Activated CD8-positive, alpha-beta T cell treated with anti-CD3 and anti-CD28 coated beads, Interleukin-2, amount 10 ng/mL, durations not matched to agents 7 days and 5 days (primary cell): ENCODE measurements at regions not wholly inside any gene's neighbourhood (a gene's known extent, or its start where the extent isn't known, plus 50 kb on each side); places are given as distances from the start of the nearest gene placed in this dataset.

Experiments used
- ATAC-seq: fragments of 150-1000 bp; cut with Tn5 transposase; one replicate; pipeline ENCODE4 v1.10.0; 2021; ENCODE audit warnings: moderate library complexity
- CTCF ChIA-PET: fragments of 350-600 bp; sonication (Branson Sonifier 250); formaldehyde crosslinking; loops from one replicate; lab custom pipeline; 2021; ENCODE audit warnings: antibody characterized with exemption; lab: Charles Lee
- POLR2A ChIA-PET: fragments of 350-600 bp; sonication (Branson Sonifier 250); formaldehyde crosslinking; loops from one replicate; lab custom pipeline; 2021; ENCODE audit warnings: antibody characterized with exemption; lab: Charles Lee
- DNase-seq: peaks from one replicate; pipeline ENCODE4 v3.0.0-alpha.2; 2020
- H3K27ac Mint-ChIP-seq: one replicate; pipeline ENCODE4 v1.8.0; 2021; ENCODE audit warnings: mild to moderate bottlenecking, mixed read lengths
- H3K27me3 Mint-ChIP-seq: one replicate; pipeline ENCODE4 v1.8.0; 2021; ENCODE audit warnings: low read depth, mixed read lengths
- H3K36me3 Mint-ChIP-seq: one replicate; pipeline ENCODE4 v1.8.0; 2021; ENCODE audit warnings: low read depth, mixed read lengths
- H3K4me1 Mint-ChIP-seq: one replicate; pipeline ENCODE4 v1.8.0; 2021; ENCODE audit warnings: low read depth, mixed read lengths
- H3K4me3 Mint-ChIP-seq: one replicate; pipeline ENCODE4 v1.8.0; 2021; ENCODE audit warnings: mild to moderate bottlenecking, mixed read lengths
- H3K9me3 Mint-ChIP-seq: one replicate; pipeline ENCODE4 v1.8.0; 2022; ENCODE audit warnings: mixed read lengths; ENCODE audit not compliant: insufficient read depth

DNA sequence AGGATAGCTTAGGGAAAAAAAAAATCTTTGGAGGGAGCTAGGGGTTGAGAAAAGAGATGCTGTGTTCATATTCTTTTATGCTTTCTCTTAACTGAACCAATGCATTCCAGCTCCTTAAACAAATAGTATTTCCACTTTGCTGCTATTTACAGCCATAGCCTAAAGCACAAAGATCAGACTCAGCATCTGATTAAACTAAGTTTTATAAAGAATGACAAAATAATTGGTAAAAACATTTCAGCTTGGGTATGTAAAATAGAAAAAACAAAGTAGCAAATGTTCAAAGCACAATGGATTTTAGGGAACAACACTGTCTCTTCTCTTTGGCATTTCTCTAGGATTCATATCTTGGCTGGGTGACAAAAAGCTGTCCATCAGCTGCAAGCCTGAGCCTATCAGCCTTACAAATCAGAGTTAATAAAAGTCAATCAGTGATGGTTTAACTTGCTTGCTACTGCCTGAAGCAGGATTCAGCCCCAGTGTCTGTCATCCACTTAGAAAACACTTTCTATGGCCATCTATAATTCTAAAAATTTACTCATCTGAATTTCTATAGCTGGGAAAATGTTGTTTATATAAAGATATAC is 232.1 kb upstream of the CDIN1 start:
- no peaks in the 10 kb centered on the region for H3K27me3 Mint-ChIP-seq

DNA sequence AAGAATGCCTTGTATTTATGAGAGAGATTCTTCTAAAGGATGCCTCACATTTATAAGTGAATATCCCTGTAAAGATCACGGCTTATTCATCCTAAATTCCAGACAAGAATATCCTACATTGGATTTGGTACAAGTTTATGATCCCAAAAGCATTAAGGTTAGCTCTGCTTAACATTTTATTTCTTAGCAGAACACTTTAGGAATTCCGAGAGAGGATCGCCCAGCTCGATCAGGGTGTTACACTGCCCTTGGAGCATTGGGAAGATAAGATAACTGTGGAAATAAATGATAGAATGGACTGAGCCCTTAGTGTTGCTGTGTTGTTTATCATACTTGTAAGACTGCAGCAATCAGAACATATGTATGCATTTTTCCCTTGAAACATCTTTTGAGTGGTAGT is 223.0 kb upstream of the CDIN1 start:
- Mint-ChIP-seq H3K4me3 (no peak overlapping the region), H3K9me3 (no peaks in the 10 kb centered on the region), H3K36me3 (no peaks in the 10 kb centered on the region), H3K27ac (no peak overlapping the region), H3K4me1 (no peaks in the 10 kb centered on the region), H3K27me3 (no peaks in the 10 kb centered on the region)
- CTCF ChIA-PET, result no interaction called here
- POLR2A ChIA-PET, result no interaction called here
- no peak for ATAC-seq
- DNase-seq, result no peak

More for the DNA sequence above, 232.1 kb upstream of the CDIN1 start:
- H3K4me1 Mint-ChIP-seq, result no peaks in the 10 kb centered on the region
- H3K4me3 Mint-ChIP-seq, result no peak overlapping the region
- ATAC-seq (no peak), DNase-seq (no peak)
- H3K27ac Mint-ChIP-seq, result no peak overlapping the region
- CTCF ChIA-PET, result no interaction called here
- H3K9me3 Mint-ChIP-seq, result no peaks in the 10 kb centered on the region
- no peaks in the 10 kb centered on the region for H3K36me3 Mint-ChIP-seq
- POLR2A ChIA-PET, result no interaction called here

GRCh38 chr15:36356978-36357601 is 222.3 kb upstream of the CDIN1 start:
- POLR2A ChIA-PET, result no interaction called here
- CTCF ChIA-PET, result no interaction called here
- Mint-ChIP-seq H3K36me3 (no peaks in the 10 kb centered on the region), H3K27ac (no peak overlapping the region), H3K4me1 (no peaks in the 10 kb centered on the region), H3K9me3 (no peaks in the 10 kb centered on the region), H3K27me3 (no peaks in the 10 kb centered on the region), H3K4me3 (no peak overlapping the region)
- no peak for DNase-seq
- no peak for ATAC-seq

DNA sequence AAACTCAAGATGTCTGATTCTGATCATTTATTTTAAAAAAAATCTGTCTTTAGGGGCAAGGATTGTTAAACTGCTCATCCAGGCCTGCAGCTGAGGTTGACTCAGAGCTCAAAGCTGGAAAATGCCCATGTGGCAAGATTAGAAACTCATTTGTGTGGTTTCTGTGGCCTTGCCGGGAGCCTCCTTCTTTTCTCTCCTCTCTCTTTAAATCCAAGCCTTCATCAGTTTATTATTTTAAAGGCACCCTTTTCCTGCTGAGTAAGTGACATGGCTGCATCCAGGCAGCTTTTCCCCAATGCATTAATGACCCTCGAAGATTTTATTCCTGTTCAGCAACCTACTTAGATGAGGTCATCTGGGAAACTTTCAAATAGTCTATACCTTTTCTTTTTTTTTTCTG is 221.3 kb upstream of the CDIN1 start:
- H3K4me1 Mint-ChIP-seq, result no peaks in the 10 kb centered on the region
- ChIA-PET POLR2A (no interaction called here), CTCF (no interaction called here)
- no peak for DNase-seq
- H3K4me3 Mint-ChIP-seq, result no peak overlapping the region
- ATAC-seq, result no peak
- H3K27me3 Mint-ChIP-seq, result no peaks in the 10 kb centered on the region
- H3K27ac Mint-ChIP-seq, result no peak overlapping the region
- no peaks in the 10 kb centered on the region for H3K9me3 Mint-ChIP-seq
- H3K36me3 Mint-ChIP-seq, result no peaks in the 10 kb centered on the region

GRCh38 chr15:36358523-36358922 is 220.9 kb upstream of the CDIN1 start:
- no peak for ATAC-seq
- H3K27me3 Mint-ChIP-seq, result no peaks in the 10 kb centered on the region
- ChIA-PET CTCF (no interaction called here), POLR2A (no interaction called here)
- no peak overlapping the region for H3K4me3 Mint-ChIP-seq
- no peaks in the 10 kb centered on the region for H3K36me3 Mint-ChIP-seq
- no peak for DNase-seq
- no peaks in the 10 kb centered on the region for H3K4me1 Mint-ChIP-seq
- H3K27ac Mint-ChIP-seq, result no peak overlapping the region
- no peaks in the 10 kb centered on the region for H3K9me3 Mint-ChIP-seq

- no peak overlapping the region for H3K27ac Mint-ChIP-seq
- ChIA-PET POLR2A (no interaction called here), CTCF (no interaction called here)
- H3K36me3 Mint-ChIP-seq, result no peaks in the 10 kb centered on the region
- ATAC-seq (no peak), DNase-seq (no peak)
- H3K27me3 Mint-ChIP-seq, result no peaks in the 10 kb centered on the region
- no peaks in the 10 kb centered on the region for H3K4me1 Mint-ChIP-seq
- no peak overlapping the region for H3K4me3 Mint-ChIP-seq
- H3K9me3 Mint-ChIP-seq, result no peaks in the 10 kb centered on the region
Observed at GRCh38 chr15:36359286-36359685, 220.1 kb upstream of the CDIN1 start.

DNA sequence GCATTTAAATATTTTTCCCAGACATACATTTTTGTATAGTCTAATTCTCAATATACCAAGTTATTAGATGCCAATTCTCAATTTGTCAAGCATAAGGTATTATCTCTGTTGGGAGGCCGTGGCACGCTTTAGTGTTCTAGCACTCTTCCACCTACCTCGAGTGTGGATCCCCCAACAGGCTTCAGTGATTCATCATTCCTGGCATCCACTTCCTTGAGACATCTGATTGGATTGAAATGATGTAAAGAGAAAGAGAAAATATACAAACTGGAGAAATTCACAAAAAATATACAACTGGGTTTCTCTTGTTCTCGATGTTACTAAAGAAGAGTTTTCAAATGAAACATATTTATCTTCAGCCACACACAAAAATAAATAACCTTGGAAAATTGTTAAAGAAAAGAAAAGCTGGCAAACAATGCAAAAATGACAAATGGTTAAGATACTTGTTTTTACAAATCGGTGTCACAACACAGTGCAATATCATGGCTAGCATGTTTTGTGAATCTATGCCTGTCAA is 218.0 kb upstream of the CDIN1 start:
- POLR2A ChIA-PET, result no interaction called here
- no peak overlapping the region for H3K27ac Mint-ChIP-seq
- H3K9me3 Mint-ChIP-seq, result no peaks in the 10 kb centered on the region
- no peak overlapping the region for H3K4me3 Mint-ChIP-seq
- CTCF ChIA-PET, result no interaction called here
- H3K27me3 Mint-ChIP-seq, result no peaks in the 10 kb centered on the region
- ATAC-seq (no peak), DNase-seq (no peak)
- no peaks in the 10 kb centered on the region for H3K36me3 Mint-ChIP-seq
- no peaks in the 10 kb centered on the region for H3K4me1 Mint-ChIP-seq

DNA sequence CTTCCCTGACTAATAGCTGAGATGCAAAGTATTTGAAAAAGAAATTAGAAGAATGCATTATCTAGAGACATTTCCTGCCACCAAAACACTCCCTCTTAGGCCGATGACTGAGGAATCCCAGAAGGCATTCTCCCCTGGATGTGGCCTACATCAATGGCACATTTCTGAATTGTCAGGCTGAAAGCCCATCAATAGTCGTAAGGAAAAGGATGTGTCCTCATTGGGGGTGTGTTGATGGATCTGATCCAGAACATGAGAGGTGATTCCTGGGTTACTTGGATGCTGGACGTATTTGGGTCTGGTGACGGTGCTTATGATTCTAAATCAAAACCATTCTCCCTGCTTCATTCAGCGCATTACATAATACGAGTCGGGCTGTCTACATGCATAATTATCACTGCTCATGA is 216.9 kb upstream of the CDIN1 start:
- CTCF ChIA-PET, result no interaction called here
- no peaks in the 10 kb centered on the region for H3K4me1 Mint-ChIP-seq
- H3K27me3 Mint-ChIP-seq, result no peaks in the 10 kb centered on the region
- no peak overlapping the region for H3K27ac Mint-ChIP-seq
- no peaks in the 10 kb centered on the region for H3K36me3 Mint-ChIP-seq
- ATAC-seq, result no peak
- H3K4me3 Mint-ChIP-seq, result no peak overlapping the region
- no peaks in the 10 kb centered on the region for H3K9me3 Mint-ChIP-seq
- POLR2A ChIA-PET, result no interaction called here
- DNase-seq, result no peak

- Mint-ChIP-seq H3K27me3 (no peaks in the 10 kb centered on the region), H3K27ac (no peak overlapping the region), H3K36me3 (no peaks in the 10 kb centered on the region), H3K4me3 (no peak overlapping the region), H3K9me3 (no peaks in the 10 kb centered on the region), H3K4me1 (no peaks in the 10 kb centered on the region)
- CTCF ChIA-PET, result no interaction called here
- POLR2A ChIA-PET, result no interaction called here
- no peak for ATAC-seq
- no peak for DNase-seq
Observed at GRCh38 chr15:36363335-36363734, 216.1 kb upstream of the CDIN1 start.

GRCh38 chr15:36364377-36364776 is 215.0 kb upstream of the CDIN1 start:
- ChIA-PET CTCF (no interaction called here), POLR2A (no interaction called here)
- Mint-ChIP-seq H3K4me3 (no peak overlapping the region), H3K4me1 (no peaks in the 10 kb centered on the region), H3K27ac (no peak overlapping the region), H3K27me3 (no peaks in the 10 kb centered on the region), H3K36me3 (no peaks in the 10 kb centered on the region), H3K9me3 (no peaks in the 10 kb centered on the region)
- no peak for ATAC-seq
- DNase-seq, result no peak

GRCh38 chr15:36365963-36366362 is 213.5 kb upstream of the CDIN1 start:
- H3K27me3 Mint-ChIP-seq, result no peaks in the 10 kb centered on the region
- DNase-seq (no peak), ATAC-seq (no peak)
- no peaks in the 10 kb centered on the region for H3K4me1 Mint-ChIP-seq
- H3K4me3 Mint-ChIP-seq, result no peak overlapping the region
- no peaks in the 10 kb centered on the region for H3K9me3 Mint-ChIP-seq
- no peaks in the 10 kb centered on the region for H3K36me3 Mint-ChIP-seq
- POLR2A ChIA-PET, result no interaction called here
- no peak overlapping the region for H3K27ac Mint-ChIP-seq
- CTCF ChIA-PET, result no interaction called here

DNA sequence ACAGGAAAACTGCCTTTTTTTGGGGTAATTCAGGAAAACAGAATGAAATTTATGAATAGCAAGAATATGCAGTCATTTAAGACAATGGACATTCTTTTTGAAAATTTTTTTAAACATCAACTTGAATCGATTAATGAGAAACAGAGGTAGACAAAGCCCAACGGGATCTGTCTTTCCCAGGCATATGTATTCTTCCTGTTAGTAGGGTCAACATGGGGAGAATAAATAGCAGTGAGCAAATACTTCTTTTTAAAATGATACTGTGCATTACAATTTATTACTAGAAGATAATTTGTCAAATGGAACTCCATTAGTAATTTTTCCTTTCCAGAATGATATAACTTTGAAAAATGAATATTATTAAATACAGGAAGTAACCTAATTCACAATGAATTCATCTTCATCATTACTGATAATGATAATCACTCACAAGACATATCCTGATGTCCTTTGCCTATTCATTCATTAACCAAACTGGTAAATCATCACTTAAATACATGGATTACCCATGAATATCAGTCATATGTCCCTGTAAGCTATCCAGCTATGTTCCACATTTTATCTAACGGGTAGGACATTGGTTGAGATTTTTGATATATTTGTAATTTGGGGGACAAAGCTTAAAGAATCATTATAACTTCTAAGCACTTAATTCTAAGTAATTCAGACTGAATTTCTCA is 209.2 kb upstream of the CDIN1 start:
- DNase-seq, result no peak
- CTCF ChIA-PET, result no interaction called here
- ATAC-seq, result no peak
- Mint-ChIP-seq H3K27me3 (no peaks in the 10 kb centered on the region), H3K4me1 (no peaks in the 10 kb centered on the region), H3K36me3 (no peaks in the 10 kb centered on the region), H3K9me3 (no peaks in the 10 kb centered on the region), H3K4me3 (no peak overlapping the region), H3K27ac (no peak overlapping the region)
- POLR2A ChIA-PET, result no interaction called here
